HG03565 (cell line): ENCODE measurements at regions not wholly inside any gene's neighbourhood (a gene's known extent, or its start where the extent isn't known, plus 50 kb on each side); places are given as distances from the start of the nearest gene placed in this dataset.

Source experiments
- ATAC-seq: cut with Tn5 transposase; IDR thresholded peaks from one replicate; pipeline ENCODE4 v1.9.1; 2021; ENCODE audit warnings: mild to moderate bottlenecking, moderate library complexity; ENCODE audit not compliant: unreplicated experiment

DNA sequence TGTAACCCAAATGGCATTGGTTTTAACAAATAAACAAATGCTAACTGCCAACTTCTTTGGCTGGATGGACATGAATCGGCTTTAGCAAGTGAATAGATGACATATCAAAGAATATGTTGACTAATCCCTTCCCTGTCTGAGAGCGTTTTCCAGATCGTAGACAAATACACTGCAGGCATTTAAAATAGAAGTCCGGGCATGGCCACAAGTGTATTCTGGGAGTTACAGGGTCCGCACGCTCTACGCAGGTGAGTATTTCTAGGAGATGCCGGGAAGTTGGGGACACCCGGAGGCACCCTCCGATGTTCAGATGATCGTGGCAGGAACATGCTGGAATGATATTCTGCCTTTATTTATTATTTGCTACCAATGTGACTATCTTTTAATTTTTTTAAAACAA is 53.2 kb upstream of the ZNF536 start:
- ATAC-seq = no peak

DNA sequence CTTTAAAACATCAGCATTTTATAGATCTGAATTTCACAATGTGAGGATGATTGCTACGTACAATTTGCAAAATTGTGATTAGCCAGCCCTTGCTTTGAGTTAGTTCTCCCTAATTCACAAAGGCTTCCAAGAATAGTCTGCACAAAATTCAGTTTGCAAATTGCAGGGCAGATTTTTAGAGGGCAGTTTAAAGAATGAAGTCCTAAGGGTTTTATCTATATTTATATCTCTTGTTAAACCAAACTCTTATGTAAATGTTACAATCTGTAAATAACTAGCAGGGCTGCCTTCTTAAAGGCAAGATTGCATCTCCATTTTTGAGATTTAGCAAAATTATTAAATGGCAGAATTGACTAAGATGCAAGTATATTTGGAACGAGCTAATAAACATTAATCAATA is 52.8 kb upstream of the ZNF536 start:
- ATAC-seq = no peak

DNA sequence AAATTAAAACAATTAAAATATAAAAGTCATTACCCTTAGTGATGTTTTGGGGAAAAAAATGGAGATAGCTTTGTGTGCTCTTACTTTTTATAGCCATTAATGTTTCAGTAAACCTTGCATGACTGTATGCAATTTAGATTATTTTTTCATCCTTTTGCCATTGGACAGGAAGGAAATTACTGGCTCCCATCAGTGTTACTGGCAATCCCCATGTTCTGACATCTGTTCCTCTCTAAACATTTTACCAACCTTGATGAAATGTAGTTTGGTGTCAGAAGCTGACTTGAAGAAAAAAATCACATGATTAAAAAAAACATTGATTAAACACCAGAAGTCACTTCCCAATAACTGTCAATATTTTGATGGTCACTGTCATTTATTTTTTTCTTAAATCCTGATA is 52.3 kb upstream of the ZNF536 start:
- ATAC-seq = no peak

DNA sequence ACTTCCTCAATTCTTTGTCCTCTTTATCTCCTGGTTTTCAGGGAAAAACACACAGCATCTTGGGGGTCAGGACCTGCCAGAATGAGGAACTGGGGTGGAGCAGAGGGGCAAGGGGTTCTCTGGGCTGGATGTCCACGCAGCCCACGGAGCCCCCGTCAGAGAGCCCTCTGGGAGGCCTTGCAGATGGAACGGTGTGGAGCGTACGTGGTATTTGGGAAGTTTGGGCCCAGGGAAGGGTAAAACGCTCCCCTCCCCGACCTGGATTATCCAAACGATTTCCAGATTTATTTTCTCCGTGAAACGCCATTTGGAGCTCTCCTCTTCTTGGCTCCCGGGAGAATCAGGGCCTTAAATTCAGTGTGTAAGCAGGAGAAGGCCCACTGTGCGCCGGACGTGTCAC is 51.7 kb upstream of the ZNF536 start:
- no peak for ATAC-seq

DNA sequence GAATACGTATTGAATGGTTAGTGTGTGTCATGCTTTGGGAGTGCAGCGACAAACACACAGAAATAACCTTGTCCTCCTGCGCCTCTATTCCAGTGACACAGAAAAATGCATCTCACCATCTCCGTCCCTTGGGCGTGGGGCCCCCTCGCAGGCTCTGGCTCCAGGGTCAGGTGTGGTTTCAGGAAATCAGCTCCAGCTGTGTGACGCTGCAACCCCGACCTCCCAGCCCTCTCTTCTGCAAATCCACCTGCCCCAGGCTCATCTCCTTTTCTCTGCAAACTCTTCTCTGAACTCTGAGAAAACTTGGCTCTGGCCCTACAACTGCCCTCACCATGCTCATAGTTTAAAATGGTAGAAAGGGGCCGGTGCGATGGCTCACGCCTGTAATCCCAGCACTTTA is 51.3 kb upstream of the ZNF536 start:
- ATAC-seq = no peak
